Transverse colon (tissue), 4 donors: ENCODE measurements at regions not wholly inside any gene's neighbourhood (a gene's known extent, or its start where the extent isn't known, plus 50 kb on each side); places are given as distances from the start of the nearest gene placed in this dataset.

Experiments
- DNase-seq: peaks from one replicate; pipeline ENCODE4 v3.0.0-alpha.2; 2019
- H3K27ac ChIP-seq, 4 donors: fragments of 200-600 bp; sonication (generic); 2 replicates each; pipeline ENCODE4 v1.5.1; 2016 to 2018; ENCODE audit warnings: inconsistent platforms in 4 of 4
- H3K27me3 ChIP-seq: fragments of 200-600 bp; sonication (generic); 2 replicates; pipeline ENCODE4 v1.5.1; 2017; ENCODE audit warnings: inconsistent platforms
- H3K36me3 ChIP-seq, 4 donors: fragments of 200-600 bp; sonication (generic); 2 replicates each; pipeline ENCODE4 v1.5.1; 2017 to 2019; ENCODE audit warnings: inconsistent platforms in 4 of 4
- H3K4me1 ChIP-seq, 4 donors: fragments of 200-600 bp; sonication (generic); 2 replicates each; pipeline ENCODE4 v1.5.1; 2017 to 2020; ENCODE audit warnings: inconsistent platforms in 4 of 4
- H3K4me3 ChIP-seq, 4 donors: fragments of 200-600 bp; sonication (generic); 1 replicate in 1 of 4; 2 replicates in 3 of 4; pipeline versions ENCODE4 v1.5.1 to v1.6.1; 2017 to 2019; ENCODE audit warnings: inconsistent platforms in 4 of 4
- H3K9me3 ChIP-seq, 2 donors: fragments of 200-600 bp; sonication (generic); 2 replicates each; pipeline ENCODE4 v1.5.1; 2017 to 2019; ENCODE audit warnings: inconsistent platforms in 2 of 2
- EP300 ChIP-seq: sonication (generic); formaldehyde crosslinking; IDR thresholded peaks from one replicate; pipeline ENCODE4 v1.6.1; 2017; ENCODE audit warnings: antibody characterized with exemption, low read depth
- POLR2A ChIP-seq: fragments of 450-650 bp; IDR thresholded peaks from one replicate; pipeline ENCODE4 v1.6.1; 2016; ENCODE audit warnings: antibody characterized with exemption, mild to moderate bottlenecking, moderate library complexity
- POLR2AphosphoS5 ChIP-seq, 3 donors: sonication (generic); formaldehyde crosslinking; IDR thresholded peaks; one replicate each; pipeline ENCODE4 v1.6.1; 2016; ENCODE audit warnings: antibody characterized with exemption in 3 of 3
- WGBS, 2 donors: methylation state at CpG; one replicate each; pipeline ENCODE4 v1.1.5; 2018; ENCODE audit warnings: low coverage in 1 of 2; 5-methylcytosine and 5-hydroxymethylcytosine counted together
- in situ Hi-C, 4 donors: fragments of 200-750 bp; cut with MboI; loops; one replicate each; pipeline versions ENCODE4 v1.15.0 to v1.15.1; 2017; ENCODE audit warnings: low sequenced_read_pairs in 3 of 4, low pct_ligation_motif_present in 1 of 4, low pct_unique_long_range_greater_than_20kb in 1 of 4
- intact Hi-C: fragments of 100-400 bp; cut with DNase I; formaldehyde crosslinking; loops from one replicate; pipeline ENCODE4 v1.15.1; 2023; ENCODE audit warnings: low total_unique reads
- TF ChIP-seq, protein P1 (sequence below), 5 experiments: fragments of 200-600 bp in 3 of 5; fragments of 450-650 bp in 2 of 5; sonication (generic) in 3 of 5; IDR thresholded peaks; 1 replicate in 2 of 5; 2 replicates in 3 of 5; pipeline ENCODE4 v1.5.1; 2016 to 2017; ENCODE audit warnings: antibody characterized with exemption in 5 of 5, inconsistent platforms in 3 of 5, mild to moderate bottlenecking in 2 of 5, moderate library complexity in 1 of 5

DNA sequence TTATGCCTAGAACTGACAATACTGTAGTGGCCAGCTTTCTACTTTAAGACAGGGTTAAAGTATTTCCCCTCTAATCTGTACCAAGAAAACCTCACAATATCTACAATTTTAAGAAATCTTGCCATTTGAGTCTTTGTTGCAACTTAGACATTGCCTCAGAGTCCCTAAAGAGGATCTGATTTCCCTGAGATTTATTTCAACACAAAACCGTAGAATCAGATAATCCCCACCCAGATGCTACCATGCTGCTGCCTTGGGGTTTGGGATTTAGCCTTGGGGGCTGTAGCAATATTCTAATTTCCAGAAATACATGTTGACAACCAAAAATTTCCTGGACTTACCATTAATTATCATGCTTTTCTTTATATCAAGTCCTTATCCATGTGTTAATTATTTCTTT, 50.3 kb upstream of the DENND1B start:
- 86 to 100% methylated on average over 1 of the region's 1 CpG for WGBS, 2 donors
- no peaks in the 10 kb centered on the region for H3K9me3 ChIP-seq
- in situ Hi-C loops (no loop called here), intact Hi-C loops (no loop called here)
- no peaks in the 10 kb centered on the region for H3K27me3 ChIP-seq
- no peak overlapping the region for H3K4me3 ChIP-seq
- no peaks in the 10 kb centered on the region for H3K4me1 ChIP-seq
- H3K27ac ChIP-seq = no peak overlapping the region
- DNase-seq = no peak
- no peaks in the 10 kb centered on the region for H3K36me3 ChIP-seq
- TF ChIP-seq EP300 (no peak), POLR2AphosphoS5 (IDR thresholded peaks at IDR 0.05) (no peak), POLR2A (no peak)
- TF ChIP-seq, protein P1, sequence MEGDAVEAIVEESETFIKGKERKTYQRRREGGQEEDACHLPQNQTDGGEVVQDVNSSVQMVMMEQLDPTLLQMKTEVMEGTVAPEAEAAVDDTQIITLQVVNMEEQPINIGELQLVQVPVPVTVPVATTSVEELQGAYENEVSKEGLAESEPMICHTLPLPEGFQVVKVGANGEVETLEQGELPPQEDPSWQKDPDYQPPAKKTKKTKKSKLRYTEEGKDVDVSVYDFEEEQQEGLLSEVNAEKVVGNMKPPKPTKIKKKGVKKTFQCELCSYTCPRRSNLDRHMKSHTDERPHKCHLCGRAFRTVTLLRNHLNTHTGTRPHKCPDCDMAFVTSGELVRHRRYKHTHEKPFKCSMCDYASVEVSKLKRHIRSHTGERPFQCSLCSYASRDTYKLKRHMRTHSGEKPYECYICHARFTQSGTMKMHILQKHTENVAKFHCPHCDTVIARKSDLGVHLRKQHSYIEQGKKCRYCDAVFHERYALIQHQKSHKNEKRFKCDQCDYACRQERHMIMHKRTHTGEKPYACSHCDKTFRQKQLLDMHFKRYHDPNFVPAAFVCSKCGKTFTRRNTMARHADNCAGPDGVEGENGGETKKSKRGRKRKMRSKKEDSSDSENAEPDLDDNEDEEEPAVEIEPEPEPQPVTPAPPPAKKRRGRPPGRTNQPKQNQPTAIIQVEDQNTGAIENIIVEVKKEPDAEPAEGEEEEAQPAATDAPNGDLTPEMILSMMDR (IDR thresholded peaks at IDR 0.05) = no peak
